GM12874 (cell line): ENCODE measurements at regions not wholly inside any gene's neighbourhood (a gene's known extent, or its start where the extent isn't known, plus 50 kb on each side); places are given as distances from the start of the nearest gene placed in this dataset.

Source experiments
- TF ChIP-seq, protein P1 (sequence below): IDR thresholded peaks from 2 replicates; pipeline ENCODE4 v1.5.1; 2011; ENCODE audit warnings: low read depth, mild to moderate bottlenecking, control low read depth, low read length, moderate library complexity; ENCODE audit not compliant: insufficient read depth

DNA sequence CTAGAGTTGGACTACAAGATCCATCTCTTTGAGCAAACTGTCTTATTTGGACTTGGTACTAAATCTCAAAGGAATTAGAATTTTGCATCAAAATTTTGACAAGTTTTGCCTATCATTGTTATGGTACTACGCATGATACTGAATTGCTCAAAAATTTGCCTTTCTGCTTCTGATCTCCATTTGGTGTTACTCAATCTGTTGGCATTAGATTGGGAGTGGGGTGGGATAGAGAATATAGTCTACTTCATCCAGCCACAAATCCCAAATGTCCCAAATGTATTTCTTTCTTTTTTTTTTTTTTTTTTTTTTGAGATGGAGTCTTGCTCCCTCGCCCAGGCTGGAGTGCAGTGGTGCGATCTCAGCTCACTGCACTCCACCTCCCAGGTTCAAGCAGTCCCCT lies 204.8 kb downstream of the TANC2 start:
- TF ChIP-seq, protein P1, sequence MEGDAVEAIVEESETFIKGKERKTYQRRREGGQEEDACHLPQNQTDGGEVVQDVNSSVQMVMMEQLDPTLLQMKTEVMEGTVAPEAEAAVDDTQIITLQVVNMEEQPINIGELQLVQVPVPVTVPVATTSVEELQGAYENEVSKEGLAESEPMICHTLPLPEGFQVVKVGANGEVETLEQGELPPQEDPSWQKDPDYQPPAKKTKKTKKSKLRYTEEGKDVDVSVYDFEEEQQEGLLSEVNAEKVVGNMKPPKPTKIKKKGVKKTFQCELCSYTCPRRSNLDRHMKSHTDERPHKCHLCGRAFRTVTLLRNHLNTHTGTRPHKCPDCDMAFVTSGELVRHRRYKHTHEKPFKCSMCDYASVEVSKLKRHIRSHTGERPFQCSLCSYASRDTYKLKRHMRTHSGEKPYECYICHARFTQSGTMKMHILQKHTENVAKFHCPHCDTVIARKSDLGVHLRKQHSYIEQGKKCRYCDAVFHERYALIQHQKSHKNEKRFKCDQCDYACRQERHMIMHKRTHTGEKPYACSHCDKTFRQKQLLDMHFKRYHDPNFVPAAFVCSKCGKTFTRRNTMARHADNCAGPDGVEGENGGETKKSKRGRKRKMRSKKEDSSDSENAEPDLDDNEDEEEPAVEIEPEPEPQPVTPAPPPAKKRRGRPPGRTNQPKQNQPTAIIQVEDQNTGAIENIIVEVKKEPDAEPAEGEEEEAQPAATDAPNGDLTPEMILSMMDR: no peak

DNA sequence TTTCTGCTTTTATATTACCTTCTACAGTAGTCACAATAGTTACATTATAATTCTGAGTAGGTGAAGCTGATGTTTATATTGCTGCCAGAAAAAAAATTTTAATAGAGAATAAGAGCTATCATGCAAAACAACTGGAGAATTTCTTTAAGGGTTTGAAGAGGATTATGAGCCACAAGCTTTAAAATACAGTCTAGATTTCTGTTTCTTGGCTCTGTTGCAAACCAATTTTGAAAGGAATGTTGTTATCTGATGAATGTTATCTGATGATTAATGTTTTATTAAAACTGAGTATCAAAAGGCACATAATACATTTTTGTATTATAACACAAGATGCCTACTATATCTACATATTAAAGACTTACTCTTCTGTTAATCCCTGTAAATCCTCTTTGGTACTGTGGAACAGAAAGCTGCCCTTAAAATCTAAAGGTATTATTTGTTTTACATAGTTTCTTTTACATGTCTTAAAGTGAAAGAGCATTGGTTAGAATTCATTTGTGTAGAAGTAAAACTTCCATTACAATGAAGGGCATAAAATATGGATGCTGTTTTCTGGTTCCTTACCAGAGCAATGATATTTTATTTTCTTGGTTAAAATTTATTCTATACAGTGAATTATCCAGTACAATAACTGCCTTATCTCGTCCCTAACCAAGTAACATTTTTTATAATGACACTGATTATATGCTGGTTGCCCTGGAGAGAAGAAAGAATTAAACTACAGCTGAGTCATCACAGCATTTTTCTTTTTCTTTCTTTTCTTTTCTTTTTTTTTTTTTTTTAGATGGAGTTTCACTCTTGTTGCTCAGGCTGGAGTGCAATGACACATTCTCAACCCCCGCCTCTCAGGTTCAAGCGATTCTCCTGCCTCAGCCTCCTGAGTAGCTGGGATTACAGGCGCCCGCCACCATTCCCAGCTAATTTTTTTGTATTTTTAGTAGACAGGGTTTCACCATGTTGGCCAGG lies 205.7 kb downstream of the TANC2 start:
- TF ChIP-seq, protein P1: no peak

DNA sequence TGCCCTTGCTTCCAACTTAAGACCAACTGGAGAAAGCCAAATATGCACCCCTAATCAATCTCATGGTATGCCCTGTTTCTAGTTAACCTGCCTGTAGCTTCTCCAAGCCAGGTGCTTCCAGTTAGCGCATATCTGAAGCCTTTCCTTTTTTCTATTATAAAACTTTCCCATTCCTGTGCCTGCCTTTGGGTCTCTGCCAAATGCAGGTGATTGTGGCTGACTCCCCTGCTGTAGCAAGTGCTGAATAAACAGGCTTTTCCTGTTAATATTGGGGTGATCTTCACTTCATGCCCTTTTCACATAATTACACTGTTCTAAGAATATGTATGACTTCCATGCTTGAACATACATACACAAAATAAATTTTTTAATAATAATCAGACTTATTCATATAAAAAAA lies 207.4 kb downstream of the TANC2 start:
- TF ChIP-seq, protein P1: no peak

DNA sequence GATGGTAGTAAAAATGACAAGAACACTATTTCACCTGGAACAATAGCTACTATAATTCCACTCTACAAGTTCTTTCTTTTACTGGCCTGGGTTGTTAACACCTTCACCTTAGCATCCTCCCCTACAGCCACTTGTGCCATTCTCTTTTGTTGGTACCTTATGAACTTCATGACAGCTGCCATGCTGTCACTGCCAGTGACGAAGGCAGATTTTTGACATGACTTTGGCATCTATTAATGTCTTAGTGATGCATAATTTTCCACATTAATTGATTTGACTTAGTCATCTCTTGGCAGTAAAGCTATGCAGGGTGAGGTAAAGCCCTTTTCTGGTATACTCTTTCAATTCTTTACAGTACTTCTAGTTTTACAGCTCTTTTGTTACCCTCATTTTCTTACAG lies 207.9 kb downstream of the TANC2 start:
- TF ChIP-seq, protein P1: no peak

DNA sequence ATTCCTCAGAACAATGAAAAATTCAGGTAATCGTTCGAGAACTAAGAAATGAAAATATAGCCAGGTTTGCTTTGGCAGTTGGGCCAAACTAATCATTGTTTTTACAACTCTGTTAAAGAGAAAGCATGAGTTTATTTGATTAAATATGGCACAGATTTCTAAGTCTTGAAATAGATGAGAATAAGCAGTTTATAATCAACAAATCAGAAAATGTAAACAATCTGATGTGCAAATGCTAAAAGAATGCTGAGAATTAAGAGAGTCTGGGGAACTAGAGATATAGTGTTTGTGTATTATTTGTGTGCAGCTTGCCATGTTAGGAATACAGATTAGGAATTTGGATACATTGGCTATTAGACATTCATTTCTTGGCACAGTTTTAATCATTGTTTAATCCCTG lies 212.5 kb downstream of the TANC2 start:
- TF ChIP-seq, protein P1: no peak

DNA sequence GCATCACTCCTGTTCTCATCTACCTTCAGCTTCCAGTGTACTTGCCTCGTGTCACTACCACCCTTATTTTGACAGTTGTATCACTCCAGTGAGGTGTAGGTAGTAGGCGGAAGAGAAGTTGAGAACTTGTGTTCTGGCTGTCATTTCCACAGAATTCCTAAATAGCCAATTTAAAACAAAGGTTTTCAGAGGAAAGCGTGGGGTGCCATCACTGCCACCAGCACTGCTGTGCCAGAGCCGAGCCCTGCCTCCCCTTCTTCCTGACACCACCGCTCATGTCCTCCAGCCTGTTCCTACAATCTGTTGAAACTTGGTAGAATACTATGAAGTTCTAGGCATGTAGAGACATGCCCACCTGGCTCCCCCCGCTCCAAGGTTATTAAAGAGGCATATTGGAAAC lies 215.8 kb downstream of the TANC2 start:
- TF ChIP-seq, protein P1: no peak

DNA sequence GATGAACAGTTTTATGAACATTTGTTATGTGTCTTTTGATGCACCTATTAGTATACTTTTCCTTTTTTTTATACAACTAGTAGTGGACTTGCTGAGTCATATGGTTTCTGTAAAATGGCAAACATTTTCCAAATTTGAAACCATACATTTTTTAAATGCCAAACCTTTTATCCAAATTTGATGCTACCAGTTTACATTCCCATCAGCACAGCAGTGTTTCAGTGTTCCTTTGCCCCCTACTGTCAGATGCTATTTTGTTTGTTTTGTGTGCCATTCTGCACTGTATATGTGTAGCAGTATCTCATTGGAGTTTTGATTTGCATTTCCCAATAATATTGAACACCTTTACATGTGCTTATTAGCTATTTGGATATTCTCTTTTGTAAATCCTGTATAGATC lies 219.4 kb downstream of the TANC2 start:
- TF ChIP-seq, protein P1: no peak
